T-cell (primary cell): ENCODE measurements at regions not wholly inside any gene's neighbourhood (a gene's known extent, or its start where the extent isn't known, plus 50 kb on each side); places are given as distances from the start of the nearest gene placed in this dataset.

Experiments
- ATAC-seq, 4 experiments: fragments of 200-7000 bp in 3 of 4; fragments of 150-1000 bp in 1 of 4; cut with Tn5 transposase; replicated peaks in 1 of 4; 1 replicate in 3 of 4; 2 replicates in 1 of 4; pipeline ENCODE4 v1.10.0; 2021; ENCODE audit warnings: moderate library complexity in 3 of 4, mild to moderate bottlenecking in 2 of 4, moderate number of reproducible peaks in 1 of 4
- CTCF ChIA-PET, 2 donors: fragments of 300-600 bp; sonication (Branson Sonifier 250); formaldehyde crosslinking; loops; one replicate each; lab custom pipeline; 2022; ENCODE audit warnings: antibody characterized with exemption in 2 of 2; lab: Charles Lee
- POLR2A ChIA-PET, 2 donors: fragments of 300-600 bp; sonication (Branson Sonifier 250); formaldehyde crosslinking; loops; one replicate each; lab custom pipeline; 2022; ENCODE audit warnings: antibody characterized with exemption in 2 of 2; lab: Charles Lee
- DNase-seq, 35 experiments: peaks; one replicate each; pipeline versions ENCODE4 v3.0.0 to v3.0.0-alpha.2; 2013 to 2023
- H3K27ac ChIP-seq: one replicate; pipeline ENCODE4 v1.5.1; 2013; ENCODE audit warnings: low read length
- H3K27me3 ChIP-seq, 2 experiments: replicated peaks in 1 of 2; 1 replicate in 1 of 2; 2 replicates in 1 of 2; pipeline versions ENCODE4 v1.6.1 to v1.7.0; 2013; ENCODE audit warnings: low read length in 1 of 2, mixed read lengths in 1 of 2; ENCODE audit not compliant: control insufficient read depth in 2 of 2, insufficient read depth in 2 of 2; ENCODE audit errors: extremely low read depth in 1 of 2
- H3K36me3 ChIP-seq, 2 donors: 1 replicate in 1 of 2; 2 replicates in 1 of 2; pipeline versions ENCODE4 v1.6.1 to v1.7.0; 2013; ENCODE audit warnings: low read length in 1 of 2; ENCODE audit not compliant: control insufficient read depth in 2 of 2, insufficient read depth in 1 of 2; ENCODE audit errors: extremely low read depth in 1 of 2
- H3K4me1 ChIP-seq, 2 experiments: 1 replicate in 1 of 2; 2 replicates in 1 of 2; pipeline versions ENCODE4 v1.6.1 to v1.7.0; 2013; ENCODE audit warnings: low read length in 2 of 2, mixed read lengths in 1 of 2; ENCODE audit not compliant: insufficient read depth in 2 of 2, control insufficient read depth in 1 of 2; ENCODE audit errors: extremely low read depth in 1 of 2
- H3K4me3 ChIP-seq, 2 donors: 1 replicate in 1 of 2; 2 replicates in 1 of 2; pipeline versions ENCODE4 v1.5.1 to v1.7.0; 2013; ENCODE audit warnings: mild to moderate bottlenecking in 2 of 2, low read length in 1 of 2, moderate library complexity in 1 of 2; ENCODE audit not compliant: control insufficient read depth in 1 of 2; ENCODE audit errors: extremely low read depth in 1 of 2
- H3K9me3 ChIP-seq: 2 replicates; pipeline ENCODE4 v1.7.0; 2013
- H3K27ac Mint-ChIP-seq, 2 donors: one replicate each; pipeline ENCODE4 v1.8.0; 2020 to 2021; ENCODE audit warnings: mild to moderate bottlenecking in 2 of 2, mixed read lengths in 2 of 2
- H3K27me3 Mint-ChIP-seq, 2 donors: one replicate each; pipeline ENCODE4 v1.8.0; 2021 to 2022; ENCODE audit warnings: mixed read lengths in 2 of 2
- H3K36me3 Mint-ChIP-seq: one replicate; pipeline ENCODE4 v1.8.0; 2021; ENCODE audit warnings: mixed read lengths
- H3K4me1 Mint-ChIP-seq, 3 donors: one replicate each; pipeline ENCODE4 v1.8.0; 2020 to 2022; ENCODE audit warnings: mixed read lengths in 3 of 3, mild to moderate bottlenecking in 1 of 3
- H3K4me3 Mint-ChIP-seq, 3 donors: one replicate each; pipeline ENCODE4 v1.8.0; 2020 to 2022; ENCODE audit warnings: mild to moderate bottlenecking in 3 of 3, mixed read lengths in 3 of 3, moderate library complexity in 3 of 3
- H3K9me3 Mint-ChIP-seq, 3 donors: one replicate each; pipeline ENCODE4 v1.8.0; 2020 to 2022; ENCODE audit warnings: mixed read lengths in 3 of 3
- WGBS: methylation state at CpG from one replicate; pipeline ENCODE4 v1.1.5; 2013; ENCODE audit warnings: missing lambda C conversion rate; ENCODE audit not compliant: insufficient coverage; 5-methylcytosine and 5-hydroxymethylcytosine counted together

GRCh38 chr3:8200996-8201395 lies 300.6 kb upstream of the LMCD1 start:
- ChIA-PET CTCF (no interaction called here), POLR2A (no interaction called here)
- WGBS: no CpG with 5 or more reads among the region's 3 CpGs
- Mint-ChIP-seq H3K27me3 (peaks cover 7 to 12% of the 10 kb centered on the region in 2 donors), H3K36me3 (no peaks in the 10 kb centered on the region), H3K27ac (no peak overlapping the region), H3K9me3 (no peaks in the 10 kb centered on the region), H3K4me3 (no peak overlapping the region), H3K4me1 (no peaks in the 10 kb centered on the region)
- Histone ChIP-seq H3K36me3 (no peaks in the 10 kb centered on the region), H3K4me3 (no peak overlapping the region), H3K4me1 (no peaks in the 10 kb centered on the region), H3K27me3 (peaks cover 0 to 8% of the 10 kb centered on the region in 2 experiments), H3K9me3 (no peaks in the 10 kb centered on the region), H3K27ac (no peak overlapping the region)
- DNase-seq (no peak), ATAC-seq (no peak)

- Mint-ChIP-seq H3K9me3 (no peaks in the 10 kb centered on the region), H3K4me1 (no peaks in the 10 kb centered on the region), H3K27ac (no peak overlapping the region), H3K4me3 (no peak overlapping the region), H3K36me3 (no peaks in the 10 kb centered on the region), H3K27me3 (peaks cover 6 to 7% of the 10 kb centered on the region in 2 donors)
- no peaks in the 10 kb centered on the region for H3K9me3 ChIP-seq
- H3K4me1 ChIP-seq: no peaks in the 10 kb centered on the region
- ATAC-seq: no peak
- POLR2A ChIA-PET: no interaction called here
- no peak overlapping the region for H3K4me3 ChIP-seq
- CTCF ChIA-PET: no interaction called here
- WGBS: 80% methylated on average over 1 of the region's 4 CpGs
- peaks cover 0 to 5% of the 10 kb centered on the region in 2 experiments for H3K27me3 ChIP-seq
- H3K36me3 ChIP-seq: no peaks in the 10 kb centered on the region
- no peak overlapping the region for H3K27ac ChIP-seq
- no peak for DNase-seq
Measured at GRCh38 chr3:8201886-8202285, 299.7 kb upstream of the LMCD1 start.

GRCh38 chr3:8204331-8204730 lies 297.3 kb upstream of the LMCD1 start:
- Histone ChIP-seq H3K27me3 (no peaks in the 10 kb centered on the region), H3K27ac (no peak overlapping the region), H3K4me1 (no peaks in the 10 kb centered on the region), H3K9me3 (no peaks in the 10 kb centered on the region), H3K4me3 (no peak overlapping the region), H3K36me3 (no peaks in the 10 kb centered on the region)
- ATAC-seq (no peak), DNase-seq (no peak)
- ChIA-PET POLR2A (no interaction called here), CTCF (no interaction called here)
- Mint-ChIP-seq H3K27me3 (peaks cover 0 to 2% of the 10 kb centered on the region in 2 donors), H3K27ac (no peak overlapping the region), H3K36me3 (no peaks in the 10 kb centered on the region), H3K9me3 (no peaks in the 10 kb centered on the region), H3K4me1 (no peaks in the 10 kb centered on the region), H3K4me3 (no peak overlapping the region)
- 71% methylated on average over 3 of the region's 5 CpGs for WGBS

- H3K27me3 ChIP-seq: no peaks in the 10 kb centered on the region
- ChIA-PET CTCF (no interaction called here), POLR2A (no interaction called here)
- Mint-ChIP-seq H3K27ac (no peak overlapping the region), H3K9me3 (no peaks in the 10 kb centered on the region), H3K27me3 (peaks cover 0 to 2% of the 10 kb centered on the region in 2 donors), H3K36me3 (no peaks in the 10 kb centered on the region), H3K4me1 (no peaks in the 10 kb centered on the region), H3K4me3 (no peak overlapping the region)
- no CpG with 5 or more reads among the region's 5 CpGs for WGBS
- H3K4me1 ChIP-seq: no peaks in the 10 kb centered on the region
- DNase-seq: no peak
- no peak for ATAC-seq
- no peaks in the 10 kb centered on the region for H3K36me3 ChIP-seq
- H3K4me3 ChIP-seq: no peak overlapping the region
- H3K27ac ChIP-seq: no peak overlapping the region
- H3K9me3 ChIP-seq: no peaks in the 10 kb centered on the region
Measured at GRCh38 chr3:8204853-8205650, 296.6 kb upstream of the LMCD1 start.

GRCh38 chr3:8205881-8206280 lies 295.7 kb upstream of the LMCD1 start:
- ChIA-PET POLR2A (no interaction called here), CTCF (no interaction called here)
- DNase-seq: no peak
- Histone ChIP-seq H3K27ac (no peak overlapping the region), H3K9me3 (no peaks in the 10 kb centered on the region), H3K36me3 (no peaks in the 10 kb centered on the region), H3K27me3 (no peaks in the 10 kb centered on the region), H3K4me1 (no peaks in the 10 kb centered on the region), H3K4me3 (no peak overlapping the region)
- Mint-ChIP-seq H3K27ac (no peak overlapping the region), H3K9me3 (no peaks in the 10 kb centered on the region), H3K27me3 (peaks cover 0 to 5% of the 10 kb centered on the region in 2 donors), H3K4me3 (no peak overlapping the region), H3K36me3 (no peaks in the 10 kb centered on the region), H3K4me1 (no peaks in the 10 kb centered on the region)
- WGBS: 67% methylated on average over 1 of the region's 2 CpGs
- ATAC-seq: no peak

- POLR2A ChIA-PET: no interaction called here
- Histone ChIP-seq H3K27ac (no peak overlapping the region), H3K4me3 (no peak overlapping the region), H3K36me3 (no peaks in the 10 kb centered on the region), H3K4me1 (no peaks in the 10 kb centered on the region), H3K9me3 (no peaks in the 10 kb centered on the region), H3K27me3 (no peaks in the 10 kb centered on the region)
- Mint-ChIP-seq H3K9me3 (no peaks in the 10 kb centered on the region), H3K36me3 (no peaks in the 10 kb centered on the region), H3K4me3 (no peak overlapping the region), H3K4me1 (no peaks in the 10 kb centered on the region), H3K27me3 (peaks cover 0 to 6% of the 10 kb centered on the region in 2 donors), H3K27ac (no peak overlapping the region)
- CTCF ChIA-PET: no interaction called here
- DNase-seq (no peak), ATAC-seq (no peak)
- 83% methylated on average over 2 of the region's 3 CpGs for WGBS
Measured at GRCh38 chr3:8206971-8207617, 294.5 kb upstream of the LMCD1 start.
